ENCODE measurements at regions not wholly inside any gene's neighbourhood (a gene's known extent, or its start where the extent isn't known, plus 50 kb on each side); places are given as distances from the start of the nearest gene placed in this dataset.

- CTCF ChIA-PET, result no interaction called here
- no peaks in the 10 kb centered on the region for H3K36me3 Mint-ChIP-seq (ENCODE audit: insufficient read depth, unreplicated experiment)
- intact Hi-C loops (cut with micrococcal nuclease), result no loop called here
Observed at GRCh38 chr13:70338609-70339008, 230.4 kb upstream of the KLHL1 start.

DNA sequence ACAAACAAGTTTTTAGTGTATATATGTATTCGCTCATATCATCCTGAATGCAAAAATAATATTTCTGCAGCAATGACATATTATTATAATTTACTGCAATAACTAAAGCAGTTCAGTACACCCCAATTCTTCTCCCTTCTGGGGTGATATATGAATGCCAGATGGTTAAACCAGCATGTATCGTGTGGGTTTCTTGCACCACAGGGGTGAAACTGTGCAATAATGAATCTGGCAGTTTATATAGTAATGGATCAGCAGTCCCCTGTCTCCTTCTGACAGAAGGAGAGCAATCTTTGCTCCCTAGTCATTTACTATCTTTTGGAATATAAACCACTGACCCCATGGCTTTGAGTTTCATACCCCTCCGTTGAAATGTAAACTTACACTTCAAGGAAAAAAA lies 228.6 kb upstream of the KLHL1 start:
- POLR2A ChIA-PET, result no interaction called here
- H3K4me3 Mint-ChIP-seq (ENCODE audit: unreplicated experiment), result no peak overlapping the region

More at GRCh38 chr13:70338609-70339008, 230.4 kb upstream of the KLHL1 start:
- H3K9me3 Mint-ChIP-seq (ENCODE audit: unreplicated experiment), result no peaks in the 10 kb centered on the region
- no peaks in the 10 kb centered on the region for H3K4me1 Mint-ChIP-seq (ENCODE audit: insufficient read depth, unreplicated experiment)
- no peak for TF ChIP-seq CTCF (IDR thresholded peaks at IDR 0.05; ENCODE audit: unreplicated experiment)
- DNase-seq (ENCODE audit: unreplicated experiment), result no peak
- no TSS peak for BruUV-seq (replicated peaks)
- peaks cover 83% of the 10 kb centered on the region for H3K27me3 Mint-ChIP-seq (ENCODE audit: insufficient read depth, unreplicated experiment)
- no peak overlapping the region for H3K4me3 Mint-ChIP-seq (ENCODE audit: unreplicated experiment)
- POLR2A ChIA-PET, result no interaction called here
- H3K27ac Mint-ChIP-seq (ENCODE audit: low read depth, unreplicated experiment), result no peak overlapping the region

GRCh38 chr13:70333752-70334151 lies 225.5 kb upstream of the KLHL1 start:
- no TSS peak for BruUV-seq (replicated peaks)
- Mint-ChIP-seq H3K4me3 (ENCODE audit: unreplicated experiment) (no peak overlapping the region), H3K9me3 (ENCODE audit: unreplicated experiment) (no peaks in the 10 kb centered on the region), H3K36me3 (ENCODE audit: insufficient read depth, unreplicated experiment) (no peaks in the 10 kb centered on the region), H3K4me1 (ENCODE audit: insufficient read depth, unreplicated experiment) (no peaks in the 10 kb centered on the region), H3K27me3 (ENCODE audit: insufficient read depth, unreplicated experiment) (peaks cover 82% of the 10 kb centered on the region), H3K27ac (ENCODE audit: low read depth, unreplicated experiment) (no peak overlapping the region)
- no peak for TF ChIP-seq CTCF (IDR thresholded peaks at IDR 0.05; ENCODE audit: unreplicated experiment)
- intact Hi-C loops (cut with micrococcal nuclease), result no loop called here
- no peak for DNase-seq (ENCODE audit: unreplicated experiment)
- ChIA-PET CTCF (interaction anchor here (0.5 kb wide), 1 partner anchor 408 kb away, joined by 4 read pairs; no protein-coding TSS in a partner anchor), POLR2A (no interaction called here)

More for the DNA sequence above, 228.6 kb upstream of the KLHL1 start:
- H3K36me3 Mint-ChIP-seq (ENCODE audit: insufficient read depth, unreplicated experiment), result no peaks in the 10 kb centered on the region
- CTCF ChIA-PET, result no interaction called here
- H3K9me3 Mint-ChIP-seq (ENCODE audit: unreplicated experiment), result no peaks in the 10 kb centered on the region
- H3K4me1 Mint-ChIP-seq (ENCODE audit: insufficient read depth, unreplicated experiment), result no peaks in the 10 kb centered on the region
- TF ChIP-seq CTCF (IDR thresholded peaks at IDR 0.05; ENCODE audit: unreplicated experiment), result no peak
- DNase-seq (ENCODE audit: unreplicated experiment), result no peak
- BruUV-seq (replicated peaks), result no TSS peak
- no peak overlapping the region for H3K27ac Mint-ChIP-seq (ENCODE audit: low read depth, unreplicated experiment)
- intact Hi-C loops (cut with micrococcal nuclease), result no loop called here
- H3K27me3 Mint-ChIP-seq (ENCODE audit: insufficient read depth, unreplicated experiment), result peaks cover 87% of the 10 kb centered on the region

- no peaks in the 10 kb centered on the region for H3K4me1 Mint-ChIP-seq (ENCODE audit: insufficient read depth, unreplicated experiment)
- H3K27me3 Mint-ChIP-seq (ENCODE audit: insufficient read depth, unreplicated experiment), result peaks cover 81% of the 10 kb centered on the region
- BruUV-seq (replicated peaks), result no TSS peak
- H3K9me3 Mint-ChIP-seq (ENCODE audit: unreplicated experiment), result no peaks in the 10 kb centered on the region
- H3K27ac Mint-ChIP-seq (ENCODE audit: low read depth, unreplicated experiment), result no peak overlapping the region
- CTCF ChIA-PET, result interaction anchor here (1.0 kb wide), 1 partner anchor 9 kb away, joined by 6 read pairs; no protein-coding TSS in a partner anchor
- TF ChIP-seq CTCF (IDR thresholded peaks at IDR 0.05; ENCODE audit: unreplicated experiment), result no peak
- no peak for DNase-seq (ENCODE audit: unreplicated experiment)
- POLR2A ChIA-PET, result no interaction called here
- intact Hi-C loops (cut with micrococcal nuclease), result no loop called here
- H3K4me3 Mint-ChIP-seq (ENCODE audit: unreplicated experiment), result no peak overlapping the region
- H3K36me3 Mint-ChIP-seq (ENCODE audit: insufficient read depth, unreplicated experiment), result no peaks in the 10 kb centered on the region
Observed at GRCh38 chr13:70330697-70331361, 222.6 kb upstream of the KLHL1 start.

All from MCF 10A (cell line).